B cell (primary cell): ENCODE measurements at regions not wholly inside any gene's neighbourhood (a gene's known extent, or its start where the extent isn't known, plus 50 kb on each side); places are given as distances from the start of the nearest gene placed in this dataset.

Experiments used
- EZH2 ChIP-seq: IDR thresholded peaks from 2 replicates; pipeline ENCODE4 v1.6.1; 2012; ENCODE audit warnings: borderline replicate concordance, low read depth, mild to moderate bottlenecking, moderate library complexity, low read length; ENCODE audit not compliant: insufficient read depth, poor library complexity, severe bottlenecking
- TF ChIP-seq, protein P1 (sequence below): fragments of 200-600 bp; IDR thresholded peaks from one replicate; pipeline ENCODE4 v1.8.0; 2022; ENCODE audit warnings: antibody characterized with exemption, mild to moderate bottlenecking

DNA sequence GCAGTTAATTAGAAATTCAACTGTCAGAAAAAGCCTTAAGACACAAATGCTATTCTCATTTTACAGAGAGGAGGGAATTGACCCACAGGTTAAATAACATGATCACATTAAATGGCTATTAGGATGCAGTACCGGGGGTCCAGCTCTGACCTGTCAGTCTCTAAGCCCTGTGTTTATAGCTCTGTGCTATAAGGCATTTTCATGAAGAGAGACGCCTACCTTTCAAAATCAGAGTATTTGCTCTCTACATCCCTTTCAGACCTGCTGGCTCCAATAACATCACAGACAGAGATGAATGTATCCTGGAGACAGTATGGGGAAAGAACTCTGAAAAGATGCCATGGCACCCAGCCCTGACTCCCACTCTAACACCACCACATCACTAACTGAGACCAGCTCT lies 189.9 kb upstream of the PRSS58 start:
- TF ChIP-seq, protein P1, sequence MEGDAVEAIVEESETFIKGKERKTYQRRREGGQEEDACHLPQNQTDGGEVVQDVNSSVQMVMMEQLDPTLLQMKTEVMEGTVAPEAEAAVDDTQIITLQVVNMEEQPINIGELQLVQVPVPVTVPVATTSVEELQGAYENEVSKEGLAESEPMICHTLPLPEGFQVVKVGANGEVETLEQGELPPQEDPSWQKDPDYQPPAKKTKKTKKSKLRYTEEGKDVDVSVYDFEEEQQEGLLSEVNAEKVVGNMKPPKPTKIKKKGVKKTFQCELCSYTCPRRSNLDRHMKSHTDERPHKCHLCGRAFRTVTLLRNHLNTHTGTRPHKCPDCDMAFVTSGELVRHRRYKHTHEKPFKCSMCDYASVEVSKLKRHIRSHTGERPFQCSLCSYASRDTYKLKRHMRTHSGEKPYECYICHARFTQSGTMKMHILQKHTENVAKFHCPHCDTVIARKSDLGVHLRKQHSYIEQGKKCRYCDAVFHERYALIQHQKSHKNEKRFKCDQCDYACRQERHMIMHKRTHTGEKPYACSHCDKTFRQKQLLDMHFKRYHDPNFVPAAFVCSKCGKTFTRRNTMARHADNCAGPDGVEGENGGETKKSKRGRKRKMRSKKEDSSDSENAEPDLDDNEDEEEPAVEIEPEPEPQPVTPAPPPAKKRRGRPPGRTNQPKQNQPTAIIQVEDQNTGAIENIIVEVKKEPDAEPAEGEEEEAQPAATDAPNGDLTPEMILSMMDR, result no peak
- TF ChIP-seq EZH2, result no peak
